Activated naive CD4-positive, alpha-beta T cell treated with anti-CD3 and anti-CD28 coated beads, Interleukin-2, amount 50 U/mL, for 24 hours (primary cell): ENCODE measurements at regions not wholly inside any gene's neighbourhood (a gene's known extent, or its start where the extent isn't known, plus 50 kb on each side); places are given as distances from the start of the nearest gene placed in this dataset.

ENCODE experiments used
- H3K27ac Mint-ChIP-seq: one replicate; pipeline ENCODE4 v1.8.0; 2021; ENCODE audit warnings: mild to moderate bottlenecking, mixed read lengths
- H3K27me3 Mint-ChIP-seq: one replicate; pipeline ENCODE4 v1.8.0; 2021; ENCODE audit warnings: mixed read lengths
- H3K36me3 Mint-ChIP-seq: one replicate; pipeline ENCODE4 v1.8.0; 2021; ENCODE audit warnings: mixed read lengths
- H3K4me1 Mint-ChIP-seq: one replicate; pipeline ENCODE4 v1.8.0; 2021; ENCODE audit warnings: mixed read lengths
- H3K4me3 Mint-ChIP-seq: one replicate; pipeline ENCODE4 v1.8.0; 2021; ENCODE audit warnings: mild to moderate bottlenecking, mixed read lengths
- H3K9me3 Mint-ChIP-seq: one replicate; pipeline ENCODE4 v1.8.0; 2021; ENCODE audit warnings: mixed read lengths

DNA sequence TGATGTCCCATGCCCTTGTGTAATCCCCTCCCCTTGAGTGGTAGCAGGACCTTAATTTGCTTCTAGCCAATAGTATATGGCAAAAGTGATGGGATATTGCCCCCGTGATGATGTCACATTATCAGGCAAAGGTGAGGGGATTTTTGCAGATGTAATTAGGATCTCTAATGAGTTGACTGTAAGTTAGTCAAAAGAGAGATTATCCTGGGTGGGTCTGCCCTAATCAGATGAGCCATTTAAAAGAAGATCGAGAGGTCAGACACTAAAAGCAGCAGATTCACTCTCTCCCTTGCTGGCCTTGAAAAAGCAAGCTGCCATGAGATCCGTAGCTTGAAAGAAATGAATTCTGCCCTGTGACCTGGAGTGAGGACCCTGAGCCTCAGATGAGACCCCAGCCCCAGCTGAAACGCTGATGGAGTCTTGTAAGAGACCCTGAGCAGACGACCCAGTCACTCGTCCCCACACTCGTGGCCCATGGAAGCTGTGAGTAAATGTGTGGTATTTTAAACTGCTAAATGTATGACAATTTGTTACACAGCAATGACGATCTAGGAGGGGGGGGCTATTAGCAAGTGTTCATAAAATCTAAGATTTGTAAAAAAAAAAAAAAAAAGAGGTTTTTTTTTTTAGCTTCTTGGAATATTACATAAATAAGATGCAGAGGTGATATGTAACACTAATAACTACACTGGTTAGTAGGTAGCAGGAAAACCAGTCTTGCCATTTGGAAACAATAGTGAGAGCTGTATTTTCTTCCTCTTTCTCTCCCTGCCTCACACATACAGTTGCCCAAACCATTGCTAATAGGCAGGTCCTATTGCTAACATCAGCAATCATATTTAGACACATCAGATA is 50.3 kb upstream of the TARBP1 start:
- Mint-ChIP-seq H3K4me1 (peaks cover 5% of the 10 kb centered on the region), H3K27me3 (peaks cover 2% of the 10 kb centered on the region), H3K4me3 (no peak overlapping the region), H3K36me3 (no peaks in the 10 kb centered on the region), H3K27ac (no peak overlapping the region), H3K9me3 (no peaks in the 10 kb centered on the region)
